GM12872 (cell line): ENCODE measurements at regions not wholly inside any gene's neighbourhood (a gene's known extent, or its start where the extent isn't known, plus 50 kb on each side); places are given as distances from the start of the nearest gene placed in this dataset.

Experiments
- TF ChIP-seq, protein P1 (sequence below): IDR thresholded peaks from 3 replicates; pipeline ENCODE4 v1.5.1; 2011; ENCODE audit warnings: low read depth, mild to moderate bottlenecking, low read length, moderate library complexity; ENCODE audit not compliant: insufficient read depth

DNA sequence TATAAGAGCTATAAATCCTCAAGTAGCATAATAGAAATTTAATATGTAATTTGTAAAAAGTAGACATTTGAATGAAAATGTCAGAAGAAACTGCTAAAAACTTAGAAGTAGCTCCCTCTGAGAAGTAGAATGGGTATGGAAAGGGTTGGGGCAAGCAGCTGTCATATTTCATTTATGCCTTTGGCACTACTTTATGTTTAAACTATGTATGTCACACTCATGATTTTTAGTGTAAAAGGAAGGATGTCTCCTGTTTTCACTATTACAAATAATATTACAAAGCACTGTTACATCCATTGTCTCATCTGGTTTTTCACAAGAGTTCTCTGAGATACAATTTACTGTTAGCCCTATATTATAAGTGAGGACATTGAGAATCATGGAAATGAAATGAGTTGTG, 96.3 kb upstream of the ZNF462 start:
- TF ChIP-seq, protein P1, sequence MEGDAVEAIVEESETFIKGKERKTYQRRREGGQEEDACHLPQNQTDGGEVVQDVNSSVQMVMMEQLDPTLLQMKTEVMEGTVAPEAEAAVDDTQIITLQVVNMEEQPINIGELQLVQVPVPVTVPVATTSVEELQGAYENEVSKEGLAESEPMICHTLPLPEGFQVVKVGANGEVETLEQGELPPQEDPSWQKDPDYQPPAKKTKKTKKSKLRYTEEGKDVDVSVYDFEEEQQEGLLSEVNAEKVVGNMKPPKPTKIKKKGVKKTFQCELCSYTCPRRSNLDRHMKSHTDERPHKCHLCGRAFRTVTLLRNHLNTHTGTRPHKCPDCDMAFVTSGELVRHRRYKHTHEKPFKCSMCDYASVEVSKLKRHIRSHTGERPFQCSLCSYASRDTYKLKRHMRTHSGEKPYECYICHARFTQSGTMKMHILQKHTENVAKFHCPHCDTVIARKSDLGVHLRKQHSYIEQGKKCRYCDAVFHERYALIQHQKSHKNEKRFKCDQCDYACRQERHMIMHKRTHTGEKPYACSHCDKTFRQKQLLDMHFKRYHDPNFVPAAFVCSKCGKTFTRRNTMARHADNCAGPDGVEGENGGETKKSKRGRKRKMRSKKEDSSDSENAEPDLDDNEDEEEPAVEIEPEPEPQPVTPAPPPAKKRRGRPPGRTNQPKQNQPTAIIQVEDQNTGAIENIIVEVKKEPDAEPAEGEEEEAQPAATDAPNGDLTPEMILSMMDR, result no peak

DNA sequence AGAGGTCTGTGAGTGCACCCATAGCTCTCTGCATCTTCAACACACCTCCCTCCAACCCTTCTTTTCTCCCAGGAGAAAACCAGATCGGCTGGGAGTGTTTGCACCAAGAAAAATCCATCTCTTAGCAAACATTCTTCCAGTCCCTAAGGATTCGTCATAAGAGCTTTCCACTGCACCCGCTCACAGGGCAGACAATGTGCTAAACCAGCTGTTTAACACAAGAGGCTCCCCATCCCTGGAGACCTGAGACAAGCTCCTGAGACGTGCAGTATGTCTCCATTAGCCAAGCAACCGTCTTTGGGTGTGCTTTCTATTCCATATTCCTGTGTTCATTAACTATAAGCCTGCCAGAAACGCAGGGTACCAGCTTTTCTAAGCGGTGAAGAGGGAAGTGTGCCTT, 93.6 kb upstream of the ZNF462 start:
- TF ChIP-seq, protein P1, result no peak

DNA sequence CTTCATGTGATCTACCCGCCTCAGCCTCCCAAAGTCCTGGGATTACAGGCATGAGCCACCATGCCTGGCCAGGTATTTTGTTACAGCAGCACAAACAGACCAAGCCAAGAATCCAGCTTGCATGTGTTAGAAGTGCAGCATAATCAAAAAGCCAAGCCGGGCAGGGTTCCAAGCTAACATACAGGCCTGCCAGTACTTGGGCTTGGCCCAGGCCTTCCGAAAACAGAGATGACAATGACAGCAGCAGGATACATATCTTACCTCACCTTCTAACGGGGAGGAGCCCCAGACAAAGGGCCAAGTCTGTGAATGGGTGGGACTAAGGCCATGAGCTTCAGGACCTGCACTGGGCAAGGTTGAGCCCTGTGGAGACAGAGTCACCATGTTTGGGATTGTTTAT, 91.4 kb upstream of the ZNF462 start:
- TF ChIP-seq, protein P1, result no peak

DNA sequence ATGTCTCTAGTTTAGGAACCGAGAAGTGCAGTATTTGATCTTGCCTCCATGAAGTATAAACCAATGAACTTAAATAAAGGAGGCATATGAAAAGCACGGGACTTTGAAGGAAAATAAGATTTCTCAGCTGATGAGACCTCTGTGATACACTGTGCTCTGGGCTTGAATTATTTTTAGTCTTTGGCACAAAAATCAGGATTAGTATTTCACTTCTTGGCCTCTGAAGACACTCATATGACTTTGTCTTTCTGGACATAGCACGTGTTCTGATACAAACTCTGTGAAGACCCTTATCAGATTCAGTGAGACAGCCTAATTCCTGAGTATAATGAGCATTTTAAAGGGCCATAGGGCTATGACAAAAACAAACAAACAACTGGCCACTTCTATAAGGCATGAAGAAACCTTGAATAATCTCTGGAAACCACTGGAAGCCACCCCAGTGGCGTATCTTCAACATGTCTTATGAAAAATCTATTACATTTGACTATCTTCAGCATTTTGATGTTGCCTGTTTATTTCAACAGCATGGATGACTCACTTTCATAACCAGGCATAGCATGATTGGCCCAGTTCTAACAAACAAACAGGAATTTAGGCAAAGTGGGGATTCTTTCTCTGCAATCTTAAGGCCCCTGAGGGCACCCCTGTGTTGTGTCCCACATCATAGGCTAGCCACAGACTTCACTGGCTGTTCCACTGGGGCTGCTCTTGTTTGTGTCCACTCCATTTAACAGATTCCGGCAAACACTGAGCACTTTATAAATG, 90.3 kb upstream of the ZNF462 start:
- TF ChIP-seq, protein P1, result no peak

DNA sequence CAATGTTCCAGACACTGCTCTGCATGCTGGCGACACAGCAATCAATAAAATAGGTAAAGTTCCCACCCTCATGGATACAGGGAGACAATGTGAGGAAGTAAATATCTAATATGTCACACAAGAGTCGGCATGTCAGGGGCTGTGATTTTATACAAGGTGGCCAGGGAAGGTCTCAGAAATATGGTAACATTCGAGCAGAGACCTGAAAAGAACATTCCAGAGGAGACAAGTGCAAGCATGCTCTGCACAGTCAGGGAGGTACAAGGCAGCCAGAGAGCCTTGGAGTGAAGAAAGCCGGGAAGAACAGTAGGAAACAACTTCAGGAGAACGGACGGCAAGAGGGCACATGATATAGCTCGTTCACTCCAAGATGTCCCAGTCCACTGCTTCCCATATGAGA, 89.2 kb upstream of the ZNF462 start:
- TF ChIP-seq, protein P1, result no peak

DNA sequence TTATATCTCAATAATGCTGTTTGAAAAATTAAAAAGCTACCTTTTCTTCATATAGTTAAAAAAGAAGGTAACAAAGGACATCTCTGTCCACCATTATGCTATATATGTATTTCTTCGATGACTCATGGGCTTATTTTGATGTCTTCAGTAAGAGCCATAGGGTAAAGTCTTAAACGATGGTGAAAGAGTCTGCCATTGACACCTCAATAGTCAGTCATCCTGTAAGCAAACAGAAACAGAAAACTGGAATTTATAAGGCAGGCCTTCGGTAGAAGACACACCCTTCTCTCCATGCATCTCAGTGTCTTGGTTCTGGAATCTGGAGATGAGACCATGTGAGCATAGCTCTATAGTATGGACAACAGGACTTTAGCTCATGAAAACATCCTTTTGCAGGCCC, 87.0 kb upstream of the ZNF462 start:
- TF ChIP-seq, protein P1, result no peak

DNA sequence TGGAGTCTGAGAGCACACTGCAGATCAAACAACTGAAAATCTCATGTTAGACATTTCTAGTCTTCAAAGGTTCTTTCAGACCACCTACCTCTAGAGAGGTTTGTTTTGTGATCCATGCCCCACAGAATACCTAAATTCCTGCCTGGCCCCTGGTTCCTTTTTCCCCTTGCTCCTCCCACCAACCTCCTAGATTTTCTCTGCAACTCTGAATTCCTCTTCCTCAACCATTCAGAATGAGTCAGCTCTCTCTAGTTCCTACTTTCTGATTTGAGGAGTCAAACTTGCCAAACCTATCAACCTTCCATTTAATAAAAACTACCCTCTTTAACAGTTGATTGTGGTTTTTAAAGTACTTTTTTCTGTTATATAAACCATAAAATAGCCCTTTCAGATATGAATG, 83.2 kb upstream of the ZNF462 start:
- TF ChIP-seq, protein P1, result no peak
